ENCODE measurements at regions not wholly inside any gene's neighbourhood (a gene's known extent, or its start where the extent isn't known, plus 50 kb on each side); places are given as distances from the start of the nearest gene placed in this dataset.
"Not testable (repeated sequence)": the region's sequence is repeated elsewhere in the genome, so short reads cannot be mapped to it uniquely, and the experiment has no call there.

- in situ Hi-C loops (cut with HindIII; ENCODE audit: low pct_ligation_motif_present, low sequenced_read_pairs) = no loop called here
- H3K27ac ChIP-seq = no peak overlapping the region
- no peak overlapping the region for H3K4me3 ChIP-seq (ENCODE audit: low read depth, low read length)
- H3K27me3 ChIP-seq (replicated peaks) = peaks cover 4% of the 10 kb centered on the region
- no peaks in the 10 kb centered on the region for H3K36me3 ChIP-seq (replicated peaks)
- TF ChIP-seq, protein P1, sequence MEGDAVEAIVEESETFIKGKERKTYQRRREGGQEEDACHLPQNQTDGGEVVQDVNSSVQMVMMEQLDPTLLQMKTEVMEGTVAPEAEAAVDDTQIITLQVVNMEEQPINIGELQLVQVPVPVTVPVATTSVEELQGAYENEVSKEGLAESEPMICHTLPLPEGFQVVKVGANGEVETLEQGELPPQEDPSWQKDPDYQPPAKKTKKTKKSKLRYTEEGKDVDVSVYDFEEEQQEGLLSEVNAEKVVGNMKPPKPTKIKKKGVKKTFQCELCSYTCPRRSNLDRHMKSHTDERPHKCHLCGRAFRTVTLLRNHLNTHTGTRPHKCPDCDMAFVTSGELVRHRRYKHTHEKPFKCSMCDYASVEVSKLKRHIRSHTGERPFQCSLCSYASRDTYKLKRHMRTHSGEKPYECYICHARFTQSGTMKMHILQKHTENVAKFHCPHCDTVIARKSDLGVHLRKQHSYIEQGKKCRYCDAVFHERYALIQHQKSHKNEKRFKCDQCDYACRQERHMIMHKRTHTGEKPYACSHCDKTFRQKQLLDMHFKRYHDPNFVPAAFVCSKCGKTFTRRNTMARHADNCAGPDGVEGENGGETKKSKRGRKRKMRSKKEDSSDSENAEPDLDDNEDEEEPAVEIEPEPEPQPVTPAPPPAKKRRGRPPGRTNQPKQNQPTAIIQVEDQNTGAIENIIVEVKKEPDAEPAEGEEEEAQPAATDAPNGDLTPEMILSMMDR (IDR thresholded peaks at IDR 0.05; ENCODE audit: low read depth, low read length, missing control alignments) = no peak
- no peak for DNase-seq
These were observed 79.1 kb upstream of the ALX4 start for GRCh38 chr11:44388828-44389657.

DNA sequence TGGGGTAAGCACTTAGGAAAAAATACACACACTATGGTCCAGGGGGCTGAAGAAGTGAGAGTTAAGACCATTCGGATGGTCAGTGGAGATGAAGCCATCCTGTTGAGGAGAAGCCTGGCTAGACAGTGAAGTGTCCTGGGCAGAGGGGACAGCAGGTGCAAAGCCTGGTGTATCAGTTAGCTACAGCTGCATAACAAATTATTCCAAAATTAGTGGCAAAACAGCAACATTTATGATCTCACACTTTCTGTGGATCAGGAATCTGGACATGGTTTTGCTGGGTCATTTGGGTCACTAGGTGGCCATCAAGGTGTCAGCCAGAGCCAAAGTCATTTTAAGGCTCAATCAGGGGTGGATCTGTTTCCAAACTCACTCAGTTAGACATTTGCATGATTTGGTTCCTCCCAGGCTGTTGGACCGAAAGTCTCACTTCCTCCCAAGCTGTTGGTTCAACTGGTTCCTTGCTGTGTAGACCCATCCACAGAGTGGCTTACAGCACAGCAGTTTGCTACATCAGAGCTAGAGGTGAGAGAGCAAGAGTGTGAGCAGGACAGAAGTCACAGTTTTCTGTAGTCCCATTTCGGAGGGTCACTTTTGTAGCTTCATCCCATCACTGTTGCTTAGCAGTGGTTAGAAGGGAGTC, 80.1 kb upstream of the ALX4 start:
- no peak overlapping the region for H3K4me3 ChIP-seq (ENCODE audit: low read depth, low read length)
- DNase-seq = no peak
- peaks cover 4% of the 10 kb centered on the region for H3K27me3 ChIP-seq (replicated peaks)
- no peaks in the 10 kb centered on the region for H3K36me3 ChIP-seq (replicated peaks)
- in situ Hi-C loops (cut with HindIII; ENCODE audit: low pct_ligation_motif_present, low sequenced_read_pairs) = no loop called here
- no peak overlapping the region for H3K27ac ChIP-seq
- TF ChIP-seq, protein P1 (IDR thresholded peaks at IDR 0.05; ENCODE audit: low read depth, low read length, missing control alignments) = no peak

DNA sequence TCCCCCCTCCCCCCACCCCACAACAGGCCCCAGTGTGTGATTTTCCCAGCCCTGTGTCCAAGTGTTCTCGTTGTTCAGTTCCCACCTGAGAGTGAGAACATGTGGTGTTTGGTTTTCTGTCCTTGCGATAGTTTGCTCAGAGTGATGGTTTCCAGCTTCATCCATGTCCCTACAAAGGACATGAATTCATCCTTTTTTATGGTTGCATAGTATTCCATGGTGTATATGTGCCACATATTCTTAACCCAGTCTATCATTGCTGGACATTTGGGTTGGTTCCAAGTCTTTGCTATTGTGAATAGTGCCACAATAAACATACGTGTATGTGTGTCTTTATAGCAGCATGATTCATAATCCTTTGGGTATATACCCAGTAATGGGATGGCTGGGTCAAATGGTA, 81.1 kb upstream of the ALX4 start:
- H3K27ac ChIP-seq; H3K27me3 ChIP-seq (replicated peaks); DNase-seq; H3K36me3 ChIP-seq (replicated peaks); H3K4me3 ChIP-seq (ENCODE audit: low read depth, low read length); in situ Hi-C loops (cut with HindIII; ENCODE audit: low pct_ligation_motif_present, low sequenced_read_pairs): not testable (repeated sequence)

DNA sequence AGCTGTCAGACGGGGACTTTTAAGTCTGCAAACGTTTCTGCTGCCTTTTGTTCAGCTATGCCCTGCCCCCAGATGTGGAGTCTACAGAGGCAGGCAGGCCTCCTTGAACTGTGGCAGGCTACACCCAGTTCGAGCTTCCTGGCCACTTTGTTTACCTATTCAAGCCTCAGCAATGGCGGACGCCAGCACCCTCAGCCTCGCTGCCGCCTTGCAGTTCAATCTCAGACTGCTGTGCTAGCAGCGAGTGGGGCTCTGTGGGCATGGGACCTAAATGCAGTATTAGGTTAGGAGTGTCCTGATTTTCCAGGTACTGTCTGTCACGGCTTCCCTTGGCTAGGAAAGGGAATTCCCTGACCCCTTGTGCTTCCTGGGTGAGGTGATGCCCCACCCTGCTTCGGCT, 86.8 kb upstream of the ALX4 start:
- in situ Hi-C loops (cut with HindIII; ENCODE audit: low pct_ligation_motif_present, low sequenced_read_pairs); H3K27ac ChIP-seq; H3K36me3 ChIP-seq (replicated peaks); H3K4me3 ChIP-seq (ENCODE audit: low read depth, low read length); DNase-seq; H3K27me3 ChIP-seq (replicated peaks): not testable (repeated sequence)

GRCh38 chr11:44397586-44398178, 87.7 kb upstream of the ALX4 start:
- Histone ChIP-seq H3K4me3 (ENCODE audit: low read depth, low read length) (no peak overlapping the region), H3K36me3 (replicated peaks) (no peaks in the 10 kb centered on the region), H3K27ac (no peak overlapping the region), H3K27me3 (replicated peaks) (peaks cover 4% of the 10 kb centered on the region)
- in situ Hi-C loops (cut with HindIII; ENCODE audit: low pct_ligation_motif_present, low sequenced_read_pairs) = no loop called here
- no peak for DNase-seq
- TF ChIP-seq, protein P1 (IDR thresholded peaks at IDR 0.05; ENCODE audit: low read depth, low read length, missing control alignments) = no peak

DNA sequence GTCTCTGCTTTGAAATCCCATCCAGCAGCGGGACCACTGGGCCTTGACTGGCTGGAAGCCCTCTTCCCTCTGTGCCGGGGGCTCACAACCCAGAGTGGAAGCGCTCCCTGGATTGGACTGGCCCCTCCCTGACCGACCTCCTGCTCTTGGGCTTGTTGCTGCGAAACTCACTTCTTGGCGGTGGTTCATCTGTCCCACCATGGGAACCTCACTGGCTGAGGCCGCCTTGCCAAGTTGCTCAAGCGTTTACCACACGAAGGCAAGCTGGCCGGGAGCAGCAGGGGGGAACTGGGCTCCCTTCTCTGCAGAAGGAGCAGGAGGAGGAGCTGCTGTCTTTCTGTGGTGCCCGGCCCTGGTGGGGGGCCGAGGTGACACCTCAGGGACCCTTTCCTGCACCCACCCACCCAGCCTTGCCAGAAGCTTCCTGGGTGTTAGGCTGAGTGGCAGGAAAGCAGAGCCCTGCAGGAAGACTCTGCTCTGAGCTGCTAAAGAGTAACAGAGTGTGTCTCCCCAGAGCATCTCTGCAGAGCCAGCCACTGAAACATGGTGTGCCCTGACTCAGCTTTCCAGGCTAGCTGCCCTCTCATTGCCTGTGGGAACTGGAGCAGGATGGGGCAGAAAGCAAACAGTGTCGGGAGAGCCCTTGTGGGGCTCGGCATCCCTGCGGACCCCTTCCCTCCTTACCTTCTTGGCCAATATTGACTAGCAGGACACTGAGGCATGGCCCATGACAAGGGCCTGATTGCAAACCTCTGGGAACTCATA, 88.5 kb upstream of the ALX4 start:
- in situ Hi-C loops (cut with HindIII; ENCODE audit: low pct_ligation_motif_present, low sequenced_read_pairs) = no loop called here
- Histone ChIP-seq H3K27me3 (replicated peaks) (peaks cover 4% of the 10 kb centered on the region), H3K27ac (no peak overlapping the region), H3K4me3 (ENCODE audit: low read depth, low read length) (no peak overlapping the region), H3K36me3 (replicated peaks) (no peaks in the 10 kb centered on the region)
- TF ChIP-seq, protein P1 (IDR thresholded peaks at IDR 0.05; ENCODE audit: low read depth, low read length, missing control alignments) = no peak
- no peak for DNase-seq
